Epithelial cell of esophagus (primary cell): ENCODE measurements at regions not wholly inside any gene's neighbourhood (a gene's known extent, or its start where the extent isn't known, plus 50 kb on each side); places are given as distances from the start of the nearest gene placed in this dataset.

Source experiments
- DNase-seq: peaks from one replicate; pipeline ENCODE4 v3.0.0; 2010; ENCODE audit warnings: low read depth
- H3K4me3 ChIP-seq: 2 replicates; pipeline ENCODE4 v1.5.1; 2011; ENCODE audit warnings: mild to moderate bottlenecking, low read length, control low read depth
- CTCF ChIP-seq: IDR thresholded peaks from 2 replicates; pipeline ENCODE4 v1.5.1; 2011; ENCODE audit warnings: low read depth, mild to moderate bottlenecking, low read length, control low read depth, inconsistent platforms; ENCODE audit not compliant: insufficient read depth; ENCODE audit errors: missing control alignments

GRCh38 chr14:62102349-62102725 is 340.1 kb downstream of the SNAPC1 start:
- DNase-seq: no peak

GRCh38 chr14:62103464-62103863 is 341.2 kb downstream of the SNAPC1 start:
- H3K4me3 ChIP-seq: no peak overlapping the region
- no peak for TF ChIP-seq CTCF
- no peak for DNase-seq

More at GRCh38 chr14:62102349-62102725, 340.1 kb downstream of the SNAPC1 start:
- no peak overlapping the region for H3K4me3 ChIP-seq
- TF ChIP-seq CTCF: no peak

- TF ChIP-seq CTCF: no peak
- DNase-seq: no peak
- no peak overlapping the region for H3K4me3 ChIP-seq
These were observed 348.7 kb downstream of the SNAPC1 start for GRCh38 chr14:62110941-62111340.

DNA sequence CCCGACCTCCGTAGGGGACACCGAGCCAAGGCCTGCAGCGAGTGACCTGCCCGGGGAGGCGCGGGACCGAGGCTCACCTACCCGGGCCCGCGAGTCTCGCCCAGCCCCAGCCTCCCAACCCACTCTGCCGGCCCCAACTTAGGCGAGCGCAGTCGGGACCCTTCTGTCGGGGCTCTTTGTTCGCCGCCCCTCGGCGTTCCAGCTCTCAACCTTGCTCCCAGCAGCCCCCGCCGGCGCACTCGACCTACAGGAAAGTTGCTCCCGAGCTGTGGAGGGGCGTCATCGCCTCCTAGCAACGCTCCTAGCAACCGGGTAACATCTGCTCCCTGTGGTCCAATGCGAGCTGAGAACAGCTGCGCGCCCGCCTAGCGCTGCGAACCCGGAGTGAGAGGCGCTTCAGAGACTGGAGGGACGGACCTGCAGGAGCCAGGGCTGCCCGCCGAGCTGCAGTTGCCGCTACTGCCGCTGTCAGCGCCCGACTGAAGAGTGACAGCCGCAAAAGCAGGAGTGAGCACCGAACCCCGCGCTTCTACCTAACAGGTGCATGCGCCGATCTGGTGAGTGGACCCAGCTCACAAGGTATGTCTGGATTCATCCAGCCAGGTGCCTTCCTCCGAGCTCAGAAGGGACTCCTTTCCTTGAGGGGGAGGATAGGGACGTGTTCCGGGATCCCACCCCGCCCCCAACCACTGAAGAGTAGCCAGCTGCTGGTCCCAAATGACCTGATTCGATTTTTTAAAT is 355.0 kb downstream of the SNAPC1 start:
- peak; percentile 48 for TF ChIP-seq CTCF
- H3K4me3 ChIP-seq: no peak overlapping the region
- DNase-seq: peak; percentile 57

DNA sequence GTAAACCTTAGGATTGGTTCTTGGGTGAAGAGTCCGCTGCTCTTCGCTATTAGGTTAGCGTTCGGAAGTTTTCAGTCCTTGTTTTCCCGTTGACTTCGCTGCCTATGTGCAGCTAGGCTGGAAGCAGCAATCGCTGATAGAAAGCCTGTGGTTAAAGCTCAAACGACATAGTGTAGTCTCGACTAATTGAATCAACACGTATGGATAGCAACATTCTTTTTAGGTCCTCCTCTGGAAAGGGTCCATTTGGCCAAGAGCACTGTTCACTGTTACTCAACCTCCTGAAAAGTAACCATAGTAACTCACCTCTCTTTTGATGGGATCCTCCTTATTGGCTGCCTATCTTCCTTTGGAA is 355.5 kb downstream of the SNAPC1 start:
- no peak overlapping the region for H3K4me3 ChIP-seq
- DNase-seq: no peak
- TF ChIP-seq CTCF: no peak

DNA sequence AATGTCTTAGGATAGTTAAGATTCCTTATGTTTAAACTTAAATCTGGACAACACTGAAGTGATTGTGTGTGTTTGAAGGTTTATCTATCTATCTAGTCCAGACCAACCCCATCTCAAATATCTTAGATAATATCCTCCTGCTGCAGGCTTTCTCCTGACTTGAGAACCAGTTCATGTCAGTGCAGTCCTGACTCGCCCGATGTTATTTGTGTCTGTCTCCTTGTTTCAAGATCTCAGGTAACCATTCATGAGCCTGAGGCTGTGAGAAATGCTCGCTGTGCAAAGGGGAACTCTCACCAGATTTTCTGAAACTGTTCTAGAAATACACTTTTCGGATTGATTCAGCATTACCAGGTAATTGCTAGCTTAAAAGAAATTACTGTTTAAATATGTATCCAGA is 356.2 kb downstream of the SNAPC1 start:
- peak; percentile 20 for DNase-seq
- TF ChIP-seq CTCF: no peak
- no peak overlapping the region for H3K4me3 ChIP-seq

DNA sequence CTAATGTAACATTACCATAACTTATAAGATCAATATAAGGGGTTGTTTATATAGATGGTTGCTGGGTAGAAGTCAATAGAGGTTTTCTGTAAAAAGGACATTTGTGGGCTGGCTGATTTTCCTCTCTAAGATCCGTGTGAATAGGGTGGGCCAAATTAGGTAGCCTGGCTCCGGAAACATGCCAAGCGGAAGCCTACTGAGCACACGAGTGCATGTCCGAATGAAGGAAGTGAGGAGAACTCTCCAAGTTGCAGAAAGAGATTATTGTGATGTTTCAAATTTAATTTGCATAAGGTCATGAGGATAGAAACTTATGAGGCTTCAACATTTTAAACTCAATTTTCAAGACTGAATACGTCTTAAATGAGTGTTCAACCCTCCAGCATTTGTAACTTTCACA is 356.7 kb downstream of the SNAPC1 start:
- DNase-seq: no peak
- TF ChIP-seq CTCF: no peak
- no peak overlapping the region for H3K4me3 ChIP-seq
